ENCODE measurements at regions not wholly inside any gene's neighbourhood (a gene's known extent, or its start where the extent isn't known, plus 50 kb on each side); places are given as distances from the start of the nearest gene placed in this dataset.

DNA sequence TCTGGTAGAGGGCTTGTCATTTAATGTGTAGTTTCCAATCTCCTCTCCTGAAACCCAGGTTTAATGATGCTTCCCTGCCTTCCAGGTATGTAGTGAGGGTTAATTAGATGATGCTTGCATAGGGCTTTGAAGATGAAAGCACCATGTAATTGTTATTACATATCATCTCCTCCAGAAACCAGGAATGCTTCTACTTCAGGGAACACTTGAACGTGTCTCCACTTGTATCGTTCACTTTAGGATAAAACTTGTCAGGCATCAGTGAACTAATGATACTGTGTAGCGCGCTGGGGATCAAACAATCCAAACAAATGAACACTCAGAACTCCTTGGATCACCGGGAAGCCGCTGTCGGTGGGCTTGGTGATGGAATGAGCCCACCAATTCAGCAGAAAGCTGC is 260.9 kb upstream of the FZD8 start:
- no peaks in the 10 kb centered on the region for H3K27me3 Mint-ChIP-seq
- no peak for ATAC-seq
- TF ChIP-seq, protein P1, sequence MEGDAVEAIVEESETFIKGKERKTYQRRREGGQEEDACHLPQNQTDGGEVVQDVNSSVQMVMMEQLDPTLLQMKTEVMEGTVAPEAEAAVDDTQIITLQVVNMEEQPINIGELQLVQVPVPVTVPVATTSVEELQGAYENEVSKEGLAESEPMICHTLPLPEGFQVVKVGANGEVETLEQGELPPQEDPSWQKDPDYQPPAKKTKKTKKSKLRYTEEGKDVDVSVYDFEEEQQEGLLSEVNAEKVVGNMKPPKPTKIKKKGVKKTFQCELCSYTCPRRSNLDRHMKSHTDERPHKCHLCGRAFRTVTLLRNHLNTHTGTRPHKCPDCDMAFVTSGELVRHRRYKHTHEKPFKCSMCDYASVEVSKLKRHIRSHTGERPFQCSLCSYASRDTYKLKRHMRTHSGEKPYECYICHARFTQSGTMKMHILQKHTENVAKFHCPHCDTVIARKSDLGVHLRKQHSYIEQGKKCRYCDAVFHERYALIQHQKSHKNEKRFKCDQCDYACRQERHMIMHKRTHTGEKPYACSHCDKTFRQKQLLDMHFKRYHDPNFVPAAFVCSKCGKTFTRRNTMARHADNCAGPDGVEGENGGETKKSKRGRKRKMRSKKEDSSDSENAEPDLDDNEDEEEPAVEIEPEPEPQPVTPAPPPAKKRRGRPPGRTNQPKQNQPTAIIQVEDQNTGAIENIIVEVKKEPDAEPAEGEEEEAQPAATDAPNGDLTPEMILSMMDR (IDR thresholded peaks at IDR 0.05): no peak
- H3K36me3 Mint-ChIP-seq (ENCODE audit: low read depth): no peaks in the 10 kb centered on the region
- no peaks in the 10 kb centered on the region for H3K9me3 Mint-ChIP-seq
- CTCF ChIA-PET: no interaction called here
- intact Hi-C loops (cut with micrococcal nuclease): no loop called here
- no peak overlapping the region for H3K4me3 Mint-ChIP-seq
- H3K27ac Mint-ChIP-seq: no peak overlapping the region
- POLR2A ChIA-PET: no interaction called here
- no peak for DNase-seq
- no peaks in the 10 kb centered on the region for H3K4me1 Mint-ChIP-seq (ENCODE audit: low read depth)

DNA sequence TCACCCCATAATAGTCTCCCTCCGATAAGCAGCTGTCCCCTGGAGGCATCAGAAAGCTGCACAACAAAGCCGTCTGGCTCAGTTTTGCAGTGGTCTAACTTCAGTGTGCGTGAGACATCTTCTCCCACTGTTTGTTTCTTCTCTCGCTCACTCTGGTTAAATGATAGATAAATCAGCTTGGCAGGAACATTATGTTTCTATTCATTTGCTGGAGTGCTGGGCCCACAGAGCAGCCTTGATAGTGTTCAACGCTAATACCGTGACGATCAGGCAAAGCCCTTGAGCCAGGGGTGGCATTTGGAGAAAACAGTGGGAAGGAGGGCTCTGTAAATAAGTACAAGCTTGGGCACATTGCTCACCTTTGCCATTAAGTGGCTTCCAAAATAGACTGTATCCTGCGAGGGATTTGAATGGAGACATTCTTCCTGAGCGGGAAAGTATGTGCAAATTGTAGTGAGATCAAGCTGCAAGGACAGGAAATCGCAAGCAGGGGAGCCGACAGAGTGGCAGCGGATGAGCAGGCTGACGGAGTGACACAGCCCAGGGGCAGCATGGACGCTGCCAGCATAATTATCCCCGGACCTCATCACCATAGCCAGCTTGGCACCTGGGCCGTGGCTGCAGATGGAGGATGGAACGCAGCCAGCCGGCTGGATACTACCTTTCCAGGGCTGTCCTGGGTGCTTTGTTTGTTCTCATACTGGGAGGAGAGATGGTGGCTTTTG is 256.8 kb upstream of the FZD8 start:
- Mint-ChIP-seq H3K9me3 (no peaks in the 10 kb centered on the region), H3K36me3 (ENCODE audit: low read depth) (no peaks in the 10 kb centered on the region), H3K27me3 (no peaks in the 10 kb centered on the region), H3K27ac (no peak overlapping the region), H3K4me3 (no peak overlapping the region), H3K4me1 (ENCODE audit: low read depth) (no peaks in the 10 kb centered on the region)
- no peak for DNase-seq
- ChIA-PET CTCF (no interaction called here), POLR2A (no interaction called here)
- TF ChIP-seq, protein P1 (IDR thresholded peaks at IDR 0.05): no peak
- ATAC-seq: no peak
- intact Hi-C loops (cut with micrococcal nuclease): no loop called here

DNA sequence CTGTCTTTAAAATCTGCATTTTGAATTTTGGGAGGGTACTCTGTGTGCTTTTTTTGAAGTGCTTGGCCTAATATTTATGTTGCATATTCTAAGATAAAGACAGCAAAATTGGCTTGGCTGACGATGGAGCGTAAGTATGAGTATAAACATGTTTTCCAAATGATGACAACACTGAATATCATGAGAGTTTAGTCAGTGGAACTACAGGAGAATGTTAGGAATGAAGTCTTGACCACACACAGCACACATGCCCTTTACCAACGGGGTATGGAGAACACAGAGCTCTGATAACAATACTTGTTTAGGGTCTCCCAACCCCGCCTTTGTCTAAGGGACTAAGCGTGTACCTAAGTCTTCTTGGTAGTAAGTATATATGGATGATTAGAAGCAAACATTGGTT is 253.9 kb upstream of the FZD8 start:
- Mint-ChIP-seq H3K9me3 (no peaks in the 10 kb centered on the region), H3K4me3 (no peak overlapping the region), H3K27me3 (no peaks in the 10 kb centered on the region), H3K36me3 (ENCODE audit: low read depth) (no peaks in the 10 kb centered on the region), H3K27ac (no peak overlapping the region), H3K4me1 (ENCODE audit: low read depth) (no peaks in the 10 kb centered on the region)
- ChIA-PET POLR2A (no interaction called here), CTCF (no interaction called here)
- no peak for DNase-seq
- intact Hi-C loops (cut with micrococcal nuclease): no loop called here
- TF ChIP-seq, protein P1 (IDR thresholded peaks at IDR 0.05): no peak
- ATAC-seq: no peak

DNA sequence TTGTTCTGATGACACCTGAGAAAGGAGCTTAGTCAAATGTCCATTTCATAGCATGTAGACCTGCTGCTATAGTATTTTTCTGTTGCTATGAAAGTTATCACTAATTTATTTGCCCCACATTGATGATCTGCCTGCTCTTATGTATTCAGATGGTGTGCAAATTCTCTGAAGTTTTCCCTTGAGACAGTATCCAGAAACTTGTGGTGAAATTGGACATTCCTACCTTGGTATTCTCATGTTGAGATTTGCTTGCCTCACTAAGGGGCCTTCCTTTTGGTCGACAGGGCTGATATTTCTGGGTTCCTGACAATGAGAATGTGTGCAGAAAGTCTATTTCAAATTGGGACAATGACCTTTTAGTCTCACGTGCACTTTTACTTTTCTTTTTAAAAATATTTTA is 253.2 kb upstream of the FZD8 start:
- CTCF ChIA-PET: no interaction called here
- TF ChIP-seq, protein P1 (IDR thresholded peaks at IDR 0.05): no peak
- H3K27ac Mint-ChIP-seq: no peak overlapping the region
- no peak for ATAC-seq
- POLR2A ChIA-PET: no interaction called here
- H3K4me3 Mint-ChIP-seq: no peak overlapping the region
- DNase-seq: no peak
- no peaks in the 10 kb centered on the region for H3K4me1 Mint-ChIP-seq (ENCODE audit: low read depth)
- H3K27me3 Mint-ChIP-seq: no peaks in the 10 kb centered on the region
- H3K36me3 Mint-ChIP-seq (ENCODE audit: low read depth): no peaks in the 10 kb centered on the region
- intact Hi-C loops (cut with micrococcal nuclease): no loop called here
- H3K9me3 Mint-ChIP-seq: no peaks in the 10 kb centered on the region

DNA sequence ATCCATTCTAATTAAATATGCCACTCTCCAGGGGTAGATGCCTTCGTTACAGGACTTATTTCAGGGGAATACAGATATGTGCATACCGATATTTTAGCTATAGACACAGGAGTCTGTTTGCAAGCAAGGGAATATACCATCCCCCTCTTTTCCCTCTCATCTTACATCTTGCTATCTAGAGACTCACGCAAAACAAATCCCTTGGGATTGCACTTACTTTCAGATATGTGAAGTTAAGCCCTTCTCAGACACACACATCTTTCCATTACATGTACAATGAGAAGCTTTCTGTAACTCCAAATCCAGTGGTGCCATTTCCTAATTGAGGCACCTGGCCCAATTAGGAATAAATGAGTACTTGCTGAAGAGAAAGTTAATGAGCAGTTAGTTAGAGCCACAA is 250.4 kb upstream of the FZD8 start:
- CTCF ChIA-PET: no interaction called here

More for the DNA sequence above, 250.4 kb upstream of the FZD8 start:
- Mint-ChIP-seq H3K9me3 (no peaks in the 10 kb centered on the region), H3K4me3 (no peak overlapping the region), H3K4me1 (ENCODE audit: low read depth) (no peaks in the 10 kb centered on the region), H3K27ac (no peak overlapping the region), H3K36me3 (ENCODE audit: low read depth) (no peaks in the 10 kb centered on the region), H3K27me3 (no peaks in the 10 kb centered on the region)
- intact Hi-C loops (cut with micrococcal nuclease): no loop called here
- POLR2A ChIA-PET: no interaction called here
- DNase-seq: no peak
- TF ChIP-seq, protein P1 (IDR thresholded peaks at IDR 0.05): no peak
- no peak for ATAC-seq
